GM21786 (cell line): ENCODE measurements at regions not wholly inside any gene's neighbourhood (a gene's known extent, or its start where the extent isn't known, plus 50 kb on each side); places are given as distances from the start of the nearest gene placed in this dataset.
"Not testable (repeated sequence)": the region's sequence is repeated elsewhere in the genome, so short reads cannot be mapped to it uniquely, and the experiment has no call there.

ENCODE experiments used
- ATAC-seq: cut with Tn5 transposase; IDR thresholded peaks from one replicate; pipeline ENCODE4 v1.9.1; 2021; ENCODE audit not compliant: unreplicated experiment

DNA sequence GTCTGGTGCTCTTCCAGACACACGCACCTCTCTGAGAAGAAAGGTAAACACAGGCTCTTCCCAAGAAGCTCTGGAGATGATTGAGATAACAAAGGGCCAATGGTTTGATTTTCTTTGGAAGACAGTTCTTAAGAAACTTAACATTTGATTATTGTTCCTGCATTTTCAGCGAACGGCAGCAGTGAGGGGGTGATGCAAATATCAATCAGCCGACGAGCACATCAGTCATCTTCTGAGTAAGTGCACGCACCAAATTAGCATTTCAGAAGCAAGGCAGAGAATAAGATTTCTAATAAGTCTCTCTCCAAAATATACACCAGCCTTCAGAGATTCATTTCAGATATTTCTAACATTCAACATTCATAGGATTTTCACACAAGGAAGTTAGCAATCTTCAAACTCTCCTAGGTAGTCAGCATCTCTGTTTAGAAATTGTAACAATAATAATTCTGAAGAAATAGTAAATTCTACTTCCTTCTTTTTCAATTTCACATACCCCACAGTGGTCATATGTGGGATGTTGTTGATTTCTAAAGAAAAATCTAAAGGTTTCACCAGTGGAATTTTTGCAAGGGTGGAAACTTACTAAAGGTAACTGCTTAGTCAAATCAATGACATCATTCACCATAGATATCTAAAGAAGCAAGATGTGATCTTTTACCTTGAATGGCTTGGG lies 250.3 kb downstream of the SEC61B start:
- ATAC-seq, result no peak

DNA sequence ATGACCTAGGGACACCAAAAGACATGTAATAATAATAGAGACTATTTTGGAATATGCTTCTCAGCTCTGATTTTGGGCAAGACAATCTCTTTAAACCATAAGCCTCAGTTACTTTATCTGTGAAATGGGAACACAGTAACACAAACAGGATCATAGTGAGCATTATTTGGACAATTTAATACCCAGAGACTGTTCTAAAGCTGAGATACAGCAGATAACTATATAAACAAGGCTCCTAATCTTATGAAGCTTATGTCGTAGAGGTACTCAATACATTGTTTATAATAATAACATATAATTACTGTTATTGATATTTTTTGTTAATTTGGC lies 250.8 kb downstream of the SEC61B start:
- no peak for ATAC-seq

DNA sequence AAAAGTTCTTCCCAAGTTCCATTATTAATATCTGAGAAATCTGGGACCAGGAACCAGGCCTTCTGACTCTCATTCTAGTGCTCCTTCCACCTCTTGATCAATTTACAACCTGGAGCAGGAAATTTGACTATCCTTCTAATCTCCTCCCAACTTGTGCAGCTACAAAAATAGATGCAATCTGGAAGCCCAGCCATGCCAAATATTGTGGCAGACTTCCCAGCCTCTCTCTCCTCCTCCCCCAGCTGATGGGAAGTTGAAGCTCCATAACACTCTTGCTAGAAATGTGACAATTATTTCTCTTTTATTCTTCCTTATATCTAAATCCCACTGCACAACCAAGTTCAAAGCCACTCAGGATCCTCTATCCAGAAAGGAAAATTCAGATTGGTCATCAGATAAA lies 252.1 kb downstream of the SEC61B start:
- no peak for ATAC-seq

DNA sequence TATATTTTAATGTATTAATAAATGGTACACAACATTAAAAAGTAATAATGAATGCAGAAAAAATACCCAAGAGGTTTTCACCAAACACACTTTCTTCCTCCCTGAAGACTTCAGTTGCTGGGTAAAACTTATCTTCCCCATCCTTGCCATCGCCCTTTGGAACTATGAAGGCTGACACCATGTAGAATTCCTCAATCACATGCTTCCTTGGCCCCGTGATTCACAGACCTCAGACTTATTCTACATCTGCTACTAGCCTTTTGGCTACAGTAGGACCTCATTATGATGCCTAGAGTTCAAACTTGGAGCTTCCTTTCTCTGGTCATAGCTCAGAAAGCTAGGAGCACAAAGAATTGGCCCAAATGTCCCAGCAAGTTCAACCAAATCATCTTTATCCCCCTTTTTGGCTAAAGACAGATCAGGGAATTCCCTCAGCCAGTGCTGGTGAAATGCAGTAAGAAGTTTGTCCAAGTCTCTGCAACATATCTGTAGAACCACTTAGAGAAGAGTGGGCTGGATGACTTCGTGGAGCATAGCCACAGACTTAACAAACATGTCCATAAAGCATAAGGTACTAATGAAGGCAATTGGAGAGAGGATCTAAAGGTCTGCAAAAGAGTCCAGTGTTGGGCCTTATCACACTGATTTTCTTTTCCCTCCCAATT lies 253.5 kb downstream of the SEC61B start:
- no peak for ATAC-seq

DNA sequence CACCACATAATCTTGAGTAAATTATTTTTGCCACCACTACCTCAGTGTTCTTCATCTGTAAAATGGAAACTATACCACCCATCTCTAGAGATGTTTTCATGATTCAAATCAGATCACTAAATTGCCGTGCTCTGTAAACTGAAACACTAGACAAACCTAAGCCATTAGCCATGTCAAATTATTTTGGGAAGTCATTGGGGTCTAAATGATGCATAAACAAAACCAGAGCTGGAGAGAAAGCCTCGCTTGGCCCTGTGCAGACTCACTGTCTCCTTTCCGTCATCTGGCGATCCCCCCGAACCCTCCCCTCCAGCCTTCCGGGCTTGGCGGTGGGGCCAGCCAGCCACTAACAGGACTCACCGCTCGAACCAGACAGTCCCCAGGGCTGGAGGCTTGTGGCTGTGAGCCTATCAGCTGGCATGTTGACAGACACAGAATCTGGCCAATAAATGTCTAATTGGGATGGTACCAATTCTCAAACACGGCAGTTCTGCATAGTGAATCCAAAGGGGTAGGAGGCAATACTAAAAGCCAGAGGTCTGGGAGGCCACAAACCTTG lies 256.5 kb downstream of the SEC61B start:
- ATAC-seq, result no peak

DNA sequence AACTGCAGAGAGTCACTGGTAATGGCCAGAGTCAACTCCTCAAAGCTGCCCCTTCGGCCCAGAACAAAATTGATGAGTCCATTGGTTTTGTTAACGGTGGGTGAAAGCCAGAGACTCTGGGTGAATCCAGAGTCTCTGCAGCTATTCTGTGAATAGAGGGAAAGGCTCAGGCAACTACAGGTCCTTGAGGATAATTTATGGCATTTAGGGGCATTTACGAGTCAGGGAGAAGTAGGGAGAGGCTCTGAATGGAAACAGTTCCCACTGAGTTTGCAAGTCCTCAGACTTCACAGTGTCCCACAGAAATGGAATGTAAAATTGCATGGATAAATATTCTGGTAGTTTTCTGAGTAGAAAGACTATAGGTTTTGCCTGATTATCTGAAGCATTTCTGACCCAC lies 257.8 kb downstream of the SEC61B start:
- no peak for ATAC-seq

DNA sequence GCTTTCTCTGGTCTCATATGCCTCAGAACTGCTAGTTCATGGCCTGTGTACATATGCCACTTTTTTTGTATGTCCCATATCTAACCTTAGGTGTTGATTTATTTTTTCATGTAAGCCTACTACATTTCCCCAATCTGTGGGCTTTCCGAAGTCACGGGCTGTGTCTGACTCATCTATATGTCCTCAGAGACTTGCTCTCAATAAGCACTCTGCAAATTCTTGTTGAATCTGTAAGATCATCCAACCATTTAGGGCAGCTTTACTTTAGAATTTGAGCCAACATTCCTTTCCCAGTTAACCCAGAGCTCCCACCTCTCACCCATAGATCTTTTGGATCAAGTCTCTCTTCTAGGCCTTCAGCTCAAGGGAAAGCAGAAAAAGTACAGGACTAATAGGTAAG lies 263.4 kb downstream of the SEC61B start:
- ATAC-seq, result no peak

DNA sequence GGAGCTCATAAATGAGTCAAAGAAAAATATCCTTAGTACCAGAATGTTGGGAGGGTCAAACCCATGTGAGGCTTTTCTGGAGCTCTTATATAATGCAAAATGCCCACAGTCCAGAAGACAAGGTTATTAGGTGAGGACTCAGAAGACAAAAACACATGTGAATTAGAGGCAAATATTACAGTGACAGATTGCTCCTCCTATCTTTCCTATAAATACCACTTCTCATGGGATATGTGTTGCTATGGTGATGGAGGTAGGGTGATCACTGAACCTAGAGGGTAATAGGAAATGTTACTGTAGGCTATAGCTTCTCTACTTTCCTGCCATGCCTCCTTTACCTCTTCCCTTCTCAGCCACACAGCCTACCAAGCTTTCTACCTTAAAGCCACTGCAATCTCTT lies 264.6 kb downstream of the SEC61B start:
- no peak for ATAC-seq

DNA sequence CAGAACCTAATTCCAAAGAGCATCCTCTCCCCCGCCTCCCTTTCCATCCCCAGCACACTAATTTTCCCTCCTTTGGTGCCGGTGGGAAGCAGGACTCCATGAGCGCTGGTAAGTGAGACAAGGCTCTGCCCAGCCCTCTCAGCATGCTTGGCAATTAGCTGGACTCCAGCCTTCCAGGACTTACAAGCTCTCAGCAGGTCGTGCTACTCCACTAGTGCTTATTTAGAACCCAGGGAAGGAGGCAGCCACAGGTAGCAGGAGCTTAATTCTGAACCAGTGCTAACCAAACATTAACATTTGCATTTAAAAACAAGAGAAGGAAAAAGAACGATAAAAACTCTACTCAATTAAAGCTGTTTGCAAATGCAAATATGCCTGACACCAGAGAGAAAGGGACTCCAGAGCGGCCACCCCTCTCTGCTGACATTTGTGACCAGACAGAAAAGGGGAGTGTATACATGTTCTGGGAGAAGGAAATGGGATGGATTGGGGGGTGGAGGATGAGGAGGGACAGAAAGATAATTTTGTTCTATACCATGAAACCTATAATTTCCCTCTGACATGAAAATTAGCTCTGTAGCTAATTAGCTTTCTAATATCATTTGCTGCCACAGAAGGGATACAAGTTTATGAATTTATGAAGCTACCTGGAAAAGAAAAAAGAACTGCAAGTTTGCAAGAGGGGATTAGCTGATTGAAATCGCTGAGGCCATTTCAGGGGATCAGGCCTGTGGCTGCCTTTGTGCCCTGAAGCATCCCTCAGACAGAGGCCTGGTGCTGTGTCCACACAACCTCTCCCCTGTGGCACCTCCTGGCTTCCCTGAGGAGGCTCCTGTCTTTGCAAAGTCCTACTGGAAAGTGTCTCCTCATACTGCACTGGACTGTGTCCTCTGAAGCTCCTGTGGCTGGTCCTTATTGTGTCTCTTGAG lies 266.3 kb downstream of the SEC61B start:
- ATAC-seq, result no peak

DNA sequence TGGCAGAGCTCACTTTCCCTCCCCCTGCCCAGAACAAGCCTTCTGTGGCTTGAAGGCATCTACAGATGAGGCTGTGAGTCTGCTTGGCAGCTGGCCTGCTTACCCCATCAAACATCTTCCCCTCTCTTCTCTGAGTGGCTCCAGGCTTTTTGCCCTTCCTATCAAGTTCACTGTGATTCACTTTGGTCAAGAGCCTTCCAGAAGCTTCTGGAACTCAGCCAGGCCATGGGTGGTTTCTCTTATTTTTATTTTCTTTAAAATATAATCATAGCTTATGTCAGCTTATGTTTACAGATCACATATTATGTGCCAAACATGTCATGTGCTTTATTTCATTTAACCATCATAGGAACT lies 267.0 kb downstream of the SEC61B start:
- no peak for ATAC-seq

DNA sequence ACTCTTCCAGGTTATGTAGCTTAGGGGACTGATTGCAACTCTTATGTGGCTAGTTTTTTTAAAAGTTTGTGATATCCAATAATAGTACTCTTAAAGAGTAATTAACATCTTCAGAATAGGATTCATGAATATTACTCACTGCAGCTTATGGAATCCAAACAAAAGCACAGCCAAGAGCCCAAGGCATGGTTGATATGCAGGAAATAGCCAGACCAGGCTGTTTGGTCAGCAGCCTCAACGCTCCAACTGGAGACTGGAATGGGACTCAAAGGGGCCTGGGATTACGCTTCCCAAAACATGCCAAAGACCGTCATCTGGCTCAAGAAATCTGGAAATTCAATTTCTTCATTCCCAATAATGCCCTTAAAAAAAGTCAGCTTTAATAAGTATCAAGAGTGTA lies 268.6 kb downstream of the SEC61B start:
- no peak for ATAC-seq

DNA sequence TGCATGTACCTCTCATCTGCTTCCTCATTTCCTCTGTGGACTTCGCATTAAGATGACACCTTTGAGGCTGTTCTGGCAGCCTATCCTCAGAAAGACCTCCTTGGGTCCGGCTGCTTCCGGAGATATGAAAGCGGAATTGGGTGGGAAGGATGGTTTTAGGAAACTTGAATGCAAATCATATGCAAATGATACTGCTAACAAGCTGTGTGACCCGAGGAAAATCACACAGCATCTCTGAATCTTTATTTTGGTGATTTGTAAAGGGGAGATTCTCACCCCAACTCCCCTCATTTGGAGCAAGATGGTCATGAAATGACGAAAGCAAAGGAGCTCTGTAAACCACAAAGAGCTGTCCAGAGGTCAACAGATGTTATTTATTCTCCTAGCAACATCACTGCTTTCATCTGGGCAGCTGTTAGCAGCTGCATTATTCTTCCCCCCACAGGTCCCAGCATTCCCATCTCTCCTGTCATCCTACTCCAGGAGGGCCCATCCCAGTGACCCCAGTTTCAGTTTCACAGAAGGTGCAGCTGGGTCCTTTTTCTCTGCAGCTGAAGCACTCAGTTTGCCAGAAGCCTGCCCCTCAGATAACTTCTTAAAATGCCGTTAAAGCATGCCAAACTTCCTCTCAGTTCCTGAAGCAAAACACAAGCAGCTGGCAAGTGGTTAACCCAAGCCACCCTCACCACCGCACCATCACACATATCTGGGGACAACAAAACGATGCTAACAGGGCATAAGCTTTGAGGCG lies 269.5 kb downstream of the SEC61B start:
- ATAC-seq, result peak; percentile 70

DNA sequence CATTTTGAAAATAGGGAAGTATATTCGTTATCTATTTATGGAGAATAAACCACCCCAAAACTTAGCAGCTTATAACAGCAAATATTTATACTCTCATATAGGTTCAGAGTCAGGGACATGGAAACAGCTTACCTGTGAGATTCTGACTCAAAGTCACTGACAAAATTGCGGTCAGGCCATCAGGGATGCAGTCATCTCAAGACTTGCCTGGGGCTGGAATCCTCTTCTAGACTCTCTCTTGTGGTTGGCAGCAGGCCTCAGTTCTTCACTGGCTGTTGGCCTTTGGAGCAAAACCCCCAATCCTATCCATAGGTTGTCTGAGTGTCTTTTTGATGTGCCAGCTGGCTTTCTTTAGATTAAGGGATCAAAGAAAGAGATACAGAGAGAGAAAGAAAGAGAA lies 275.6 kb downstream of the SEC61B start:
- ATAC-seq, result no peak

DNA sequence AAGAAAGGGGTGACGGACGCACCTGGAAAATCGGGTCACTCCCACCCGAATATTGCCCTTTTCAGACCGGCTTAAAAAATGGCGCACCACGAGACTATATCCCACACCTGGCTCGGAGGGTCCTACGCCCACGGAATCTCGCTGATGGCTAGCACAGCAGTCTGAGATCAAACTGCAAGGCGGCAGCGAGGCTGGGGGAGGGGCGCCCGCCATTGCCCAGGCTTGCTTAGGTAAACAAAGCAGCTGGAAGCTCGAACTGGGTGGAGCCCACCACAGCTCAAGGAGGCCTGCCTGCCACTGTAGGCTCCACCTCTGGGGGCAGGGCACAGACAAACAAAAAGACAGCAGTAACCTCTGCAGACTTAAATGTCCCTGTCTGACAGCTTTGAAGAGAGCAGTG lies 276.9 kb downstream of the SEC61B start:
- ATAC-seq, result not testable (repeated sequence)

DNA sequence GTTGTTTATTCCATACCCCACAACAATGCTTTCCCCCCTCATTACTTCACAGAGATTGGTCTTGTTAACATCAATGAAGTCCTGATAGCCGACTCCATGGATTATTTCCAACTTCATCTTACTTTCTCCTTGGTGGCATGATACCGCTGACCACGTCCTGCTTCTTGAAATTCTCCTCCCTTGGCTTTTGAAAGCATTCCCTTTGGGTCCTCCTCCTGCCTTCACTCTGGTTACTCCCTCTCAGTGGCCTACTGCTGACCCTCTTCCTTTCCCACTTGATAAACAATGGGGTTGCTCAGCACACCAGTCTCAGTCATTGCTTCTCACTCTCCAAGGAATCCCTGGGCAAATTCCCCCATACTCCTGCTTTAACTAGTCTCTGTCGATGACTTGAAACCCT lies 283.9 kb downstream of the SEC61B start:
- no peak for ATAC-seq

DNA sequence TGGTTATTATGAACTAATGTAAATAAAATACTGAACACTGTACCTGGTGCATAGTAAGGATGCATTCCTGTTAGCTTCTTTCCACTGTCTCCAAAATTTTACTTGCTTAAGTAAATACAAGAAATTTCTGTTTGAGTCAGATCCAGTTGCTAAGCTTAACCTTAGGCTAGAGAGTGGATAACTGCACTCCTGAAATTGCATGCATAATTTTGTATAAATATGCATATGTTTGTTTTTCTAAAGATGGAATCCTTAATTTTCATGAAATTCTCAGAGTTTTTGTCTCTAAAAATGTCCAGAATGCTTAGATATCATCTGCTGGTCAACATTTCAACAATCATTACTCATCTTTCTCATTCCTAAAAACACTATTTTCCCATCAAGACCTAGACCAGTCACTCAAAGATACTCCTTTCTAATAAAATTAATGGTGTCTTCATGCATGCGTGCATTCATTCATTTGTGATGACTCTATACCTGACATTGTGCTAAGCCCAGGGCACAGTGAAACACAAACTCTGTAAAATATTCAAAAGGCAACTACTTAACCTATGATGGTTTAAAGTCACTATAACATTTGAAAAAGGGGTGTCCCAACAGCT lies 284.8 kb downstream of the SEC61B start:
- no peak for ATAC-seq

DNA sequence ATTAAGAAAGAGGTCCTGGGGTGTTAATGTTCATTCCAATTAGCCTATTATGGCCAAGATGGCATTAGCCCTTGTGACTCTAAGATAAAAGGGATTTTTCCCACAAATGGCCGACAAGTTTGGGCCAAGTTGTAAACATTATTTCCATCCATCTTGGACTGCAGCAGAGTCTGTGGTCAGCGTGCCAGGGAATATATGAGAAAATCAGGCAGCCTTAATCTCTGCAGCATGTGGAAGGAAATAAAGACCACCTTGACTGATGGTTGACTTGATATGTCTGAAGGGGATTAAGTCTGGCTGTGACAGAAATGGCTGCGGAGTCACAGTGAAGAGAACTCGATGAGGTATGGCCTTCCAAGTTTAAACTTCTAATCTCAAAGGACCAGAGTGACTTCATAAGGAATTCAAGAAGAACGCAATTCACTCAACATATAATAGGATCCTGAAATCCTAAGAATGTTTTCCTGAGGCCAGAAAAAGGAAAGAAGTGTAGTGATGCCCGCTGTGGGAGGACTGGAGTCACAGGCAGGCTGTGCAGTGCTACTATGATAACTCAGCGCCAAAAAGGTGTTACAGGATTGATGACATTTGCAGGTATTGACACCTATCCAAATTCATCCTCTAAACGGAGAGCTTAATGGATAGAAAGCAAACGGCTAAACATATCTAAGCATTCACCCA lies 287.1 kb downstream of the SEC61B start:
- no peak for ATAC-seq

DNA sequence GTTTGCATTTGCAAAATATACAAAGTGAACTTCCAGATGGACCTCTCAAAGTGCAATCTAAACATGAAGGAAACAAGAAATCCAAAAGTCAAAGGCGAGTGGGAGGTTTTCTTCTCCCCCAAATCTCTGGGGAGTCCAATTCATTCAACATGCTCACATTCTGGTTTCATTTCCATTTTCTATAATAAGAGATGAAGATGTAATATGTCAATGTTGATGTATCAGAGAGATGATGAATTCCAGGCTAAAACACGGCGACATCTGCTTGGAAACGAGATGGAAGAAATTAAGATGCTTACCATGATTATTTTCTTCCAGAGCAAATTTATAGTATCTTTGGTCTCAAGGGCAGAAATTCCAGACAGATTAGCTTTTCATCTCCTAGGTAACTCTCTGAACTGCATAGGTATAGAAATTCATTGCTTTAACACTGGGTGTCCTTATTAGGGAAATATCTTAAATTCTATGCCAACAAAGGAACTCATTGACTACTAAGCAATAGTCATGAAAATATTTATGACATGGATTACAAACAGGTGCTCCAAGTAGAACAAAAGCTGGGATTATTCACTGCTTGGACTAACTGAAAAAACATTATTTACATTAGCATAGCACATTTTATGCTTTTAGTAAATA lies 287.9 kb downstream of the SEC61B start:
- no peak for ATAC-seq

DNA sequence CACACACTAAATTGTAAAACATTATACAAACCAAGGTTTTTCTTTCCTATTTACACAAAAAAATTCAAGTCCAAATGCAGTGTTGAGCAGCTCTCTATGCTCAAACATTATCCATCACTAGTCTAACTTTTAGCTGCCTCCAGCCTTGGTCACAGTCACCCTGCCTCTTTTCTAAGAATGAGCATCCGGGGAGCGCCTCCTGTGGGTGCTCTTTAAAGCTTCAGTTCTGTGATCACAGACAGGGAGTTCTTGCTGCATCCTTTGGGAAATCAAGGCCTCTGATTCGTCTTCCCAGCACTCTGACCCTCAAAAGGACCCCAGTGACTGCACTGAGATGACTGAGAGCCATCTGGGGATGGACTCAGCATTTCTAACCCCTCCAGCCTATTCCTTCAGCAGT lies 289.6 kb downstream of the SEC61B start:
- ATAC-seq, result no peak
